Liver (tissue), 7 donors: ENCODE measurements at regions not wholly inside any gene's neighbourhood (a gene's known extent, or its start where the extent isn't known, plus 50 kb on each side); places are given as distances from the start of the nearest gene placed in this dataset.

ENCODE experiments used
- DNase-seq: peaks from one replicate; pipeline ENCODE4 v3.0.0-alpha.2; 2017; ENCODE audit warnings: low spot score
- H3K27ac ChIP-seq, 2 donors: one replicate each; pipeline ENCODE4 v1.7.0; 2013; ENCODE audit warnings: inconsistent platforms in 2 of 2, low read length in 2 of 2, control low read depth in 1 of 2, low read depth in 1 of 2, mild to moderate bottlenecking in 1 of 2
- H3K27me3 ChIP-seq, 4 donors: one replicate each; pipeline versions ENCODE4 v1.6.1 to v1.7.0; 2013; ENCODE audit warnings: low read length in 3 of 4, inconsistent platforms in 1 of 4, mild to moderate bottlenecking in 1 of 4, moderate library complexity in 1 of 4; ENCODE audit not compliant: control insufficient read depth in 4 of 4, insufficient read depth in 4 of 4
- H3K36me3 ChIP-seq, 4 donors: one replicate each; pipeline versions ENCODE4 v1.6.1 to v1.7.0; 2013; ENCODE audit warnings: low read length in 3 of 4, mild to moderate bottlenecking in 3 of 4, low read depth in 1 of 4, moderate library complexity in 1 of 4; ENCODE audit not compliant: control insufficient read depth in 4 of 4, insufficient read depth in 3 of 4
- H3K4me1 ChIP-seq, 4 donors: one replicate each; pipeline versions ENCODE4 v1.6.1 to v1.7.0; 2013; ENCODE audit warnings: low read length in 3 of 4, mild to moderate bottlenecking in 3 of 4, moderate library complexity in 1 of 4; ENCODE audit not compliant: control insufficient read depth in 4 of 4, insufficient read depth in 4 of 4
- H3K4me3 ChIP-seq, 3 donors: one replicate each; pipeline versions ENCODE4 v1.6.1 to v1.7.0; 2013; ENCODE audit warnings: low read length in 3 of 3, control low read depth in 1 of 3, low read depth in 1 of 3, mild to moderate bottlenecking in 1 of 3
- H3K9ac ChIP-seq, 2 donors: one replicate each; pipeline ENCODE4 v1.7.0; 2013; ENCODE audit warnings: low read length in 2 of 2, mild to moderate bottlenecking in 2 of 2, moderate library complexity in 2 of 2, control low read depth in 1 of 2, low read depth in 1 of 2
- H3K9me3 ChIP-seq, 4 donors: one replicate each; pipeline versions ENCODE4 v1.6.1 to v1.7.0; 2013; ENCODE audit warnings: low read length in 3 of 4; ENCODE audit not compliant: control insufficient read depth in 4 of 4
- FOXA2 ChIP-seq: IDR thresholded peaks from 2 replicates; pipeline ENCODE4 v1.6.1; 2016; ENCODE audit warnings: antibody characterized with exemption
- GABPA ChIP-seq, 2 donors: IDR thresholded peaks in 1 of 2; conservative IDR thresholded peaks in 1 of 2; 2 replicates each; pipeline ENCODE4 v1.6.1; 2016; ENCODE audit warnings: antibody characterized with exemption in 2 of 2, mild to moderate bottlenecking in 1 of 2, moderate library complexity in 1 of 2
- HNF4A ChIP-seq, 2 donors: conservative IDR thresholded peaks; 2 replicates each; pipeline ENCODE4 v1.6.1; 2016; ENCODE audit warnings: antibody characterized with exemption in 2 of 2, mild to moderate bottlenecking in 2 of 2
- HNF4G ChIP-seq: IDR thresholded peaks from 2 replicates; pipeline ENCODE4 v1.6.1; 2016; ENCODE audit warnings: antibody characterized with exemption
- JUND ChIP-seq, 2 donors: IDR thresholded peaks; 2 replicates each; pipeline ENCODE4 v1.6.1; 2016; ENCODE audit warnings: antibody characterized with exemption in 2 of 2
- NR2F2 ChIP-seq: IDR thresholded peaks from 2 replicates; pipeline ENCODE4 v1.6.1; 2016; ENCODE audit warnings: antibody characterized with exemption
- RAD21 ChIP-seq, 2 donors: IDR thresholded peaks; 2 replicates each; pipeline ENCODE4 v1.6.1; 2016; ENCODE audit warnings: antibody characterized with exemption in 2 of 2, mild to moderate bottlenecking in 2 of 2
- SP1 ChIP-seq: IDR thresholded peaks from 2 replicates; pipeline ENCODE4 v1.6.1; 2018; ENCODE audit warnings: antibody characterized with exemption, mild to moderate bottlenecking
- TAF1 ChIP-seq: conservative IDR thresholded peaks from 2 replicates; pipeline ENCODE4 v1.6.1; 2016; ENCODE audit warnings: antibody characterized with exemption, mild to moderate bottlenecking
- YY1 ChIP-seq: IDR thresholded peaks from 2 replicates; pipeline ENCODE4 v1.6.1; 2016; ENCODE audit warnings: antibody characterized with exemption, mild to moderate bottlenecking
- WGBS: extraction: QIAGEN DNeasy Blood & Tissue Kit; methylation state at CpG from one replicate; pipeline ENCODE4 v1.1.7; 2013; 5-methylcytosine and 5-hydroxymethylcytosine counted together
- TF ChIP-seq, protein P1 (sequence below): IDR thresholded peaks from 2 replicates; pipeline ENCODE4 v1.6.1; 2016; ENCODE audit warnings: antibody characterized with exemption
- TF ChIP-seq, protein P2 (sequence below): IDR thresholded peaks from 2 replicates; pipeline ENCODE4 v1.6.1; 2016; ENCODE audit warnings: antibody characterized with exemption
- TF ChIP-seq, protein P3 (sequence below): IDR thresholded peaks from 2 replicates; pipeline ENCODE4 v1.6.1; 2016; ENCODE audit warnings: antibody characterized with exemption
- TF ChIP-seq, protein P4 (sequence below): IDR thresholded peaks from 2 replicates; pipeline ENCODE4 v1.6.1; 2016; ENCODE audit warnings: antibody characterized with exemption, mild to moderate bottlenecking
- donor health status: healthy.
- donor health status: healthy.
- donor health status: healthy.
- donor health status: healthy.

DNA sequence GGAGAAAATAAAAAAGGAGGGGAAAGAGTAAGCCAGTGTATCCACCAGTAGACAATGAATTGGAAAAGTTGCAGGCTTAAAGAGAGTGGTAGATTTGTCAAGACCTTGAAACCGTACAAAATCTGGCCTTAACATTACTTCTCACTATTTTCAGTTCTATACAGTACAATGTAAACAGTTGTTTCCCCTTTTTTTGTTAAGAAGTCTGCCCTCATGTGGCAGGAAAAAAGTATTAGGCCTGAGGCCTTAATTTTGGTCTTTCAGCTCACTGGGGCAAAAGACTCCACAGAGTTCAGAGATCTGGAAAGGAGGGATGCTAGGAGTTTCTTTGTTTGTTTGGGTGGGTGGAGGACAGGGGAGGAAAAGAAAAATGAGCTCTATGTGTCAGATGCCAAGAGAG lies 92.8 kb upstream of the CCDC160 start:
- TF ChIP-seq, protein P1, sequence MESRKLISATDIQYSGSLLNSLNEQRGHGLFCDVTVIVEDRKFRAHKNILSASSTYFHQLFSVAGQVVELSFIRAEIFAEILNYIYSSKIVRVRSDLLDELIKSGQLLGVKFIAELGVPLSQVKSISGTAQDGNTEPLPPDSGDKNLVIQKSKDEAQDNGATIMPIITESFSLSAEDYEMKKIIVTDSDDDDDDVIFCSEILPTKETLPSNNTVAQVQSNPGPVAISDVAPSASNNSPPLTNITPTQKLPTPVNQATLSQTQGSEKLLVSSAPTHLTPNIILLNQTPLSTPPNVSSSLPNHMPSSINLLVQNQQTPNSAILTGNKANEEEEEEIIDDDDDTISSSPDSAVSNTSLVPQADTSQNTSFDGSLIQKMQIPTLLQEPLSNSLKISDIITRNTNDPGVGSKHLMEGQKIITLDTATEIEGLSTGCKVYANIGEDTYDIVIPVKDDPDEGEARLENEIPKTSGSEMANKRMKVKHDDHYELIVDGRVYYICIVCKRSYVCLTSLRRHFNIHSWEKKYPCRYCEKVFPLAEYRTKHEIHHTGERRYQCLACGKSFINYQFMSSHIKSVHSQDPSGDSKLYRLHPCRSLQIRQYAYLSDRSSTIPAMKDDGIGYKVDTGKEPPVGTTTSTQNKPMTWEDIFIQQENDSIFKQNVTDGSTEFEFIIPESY: no peak
- TF ChIP-seq, protein P2, sequence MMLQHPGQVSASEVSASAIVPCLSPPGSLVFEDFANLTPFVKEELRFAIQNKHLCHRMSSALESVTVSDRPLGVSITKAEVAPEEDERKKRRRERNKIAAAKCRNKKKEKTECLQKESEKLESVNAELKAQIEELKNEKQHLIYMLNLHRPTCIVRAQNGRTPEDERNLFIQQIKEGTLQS: no peak
- TF ChIP-seq JUND (IDR thresholded peaks at IDR 0.05) (no peak), YY1 (no peak), GABPA (IDR thresholded peaks at IDR 0.05 in 1 of 2, conservative IDR thresholded peaks at IDR 0.05 in 1 of 2) (no peak), RAD21 (IDR thresholded peaks at IDR 0.05) (peak in 1 of 2 donors; percentile 35), HNF4A (conservative IDR thresholded peaks at IDR 0.05) (no peak)
- DNase-seq: no peak
- H3K36me3 ChIP-seq: no peaks in the 10 kb centered on the region
- H3K4me3 ChIP-seq: no peak overlapping the region
- no peak overlapping the region for H3K9ac ChIP-seq
- H3K9me3 ChIP-seq: no peaks in the 10 kb centered on the region
- H3K27ac ChIP-seq: no peak overlapping the region
- peaks cover 0 to 2% (median 0%) of the 10 kb centered on the region in 4 donors for H3K4me1 ChIP-seq
- H3K27me3 ChIP-seq: no peaks in the 10 kb centered on the region
- 43% methylated on average over 1 of the region's 1 CpG for WGBS

DNA sequence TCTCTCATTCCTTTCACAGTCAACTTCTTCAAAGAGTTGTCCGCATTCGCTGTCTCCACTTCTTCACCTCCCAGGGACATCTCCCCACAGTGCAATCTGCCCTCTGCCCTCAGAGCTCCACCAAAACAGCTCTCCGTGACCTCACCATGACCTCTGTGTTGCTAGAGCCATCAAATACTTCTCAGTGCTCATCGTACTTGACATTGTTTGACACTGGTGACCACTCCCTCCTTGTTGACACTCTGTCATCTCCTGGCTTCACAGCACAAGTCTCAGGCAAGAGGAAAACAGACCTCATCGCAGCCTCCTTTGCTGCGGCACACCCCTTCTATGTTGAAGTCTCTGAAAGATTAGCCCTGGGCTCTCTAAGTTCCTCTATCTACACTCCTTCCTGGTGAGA lies 90.5 kb upstream of the CCDC160 start:
- no peak for TF ChIP-seq TAF1
- no peak for TF ChIP-seq FOXA2
- no peak for TF ChIP-seq RAD21 (IDR thresholded peaks at IDR 0.05)
- no peak for TF ChIP-seq NR2F2
- TF ChIP-seq, protein P2: no peak
- TF ChIP-seq HNF4A (conservative IDR thresholded peaks at IDR 0.05): no peak
- TF ChIP-seq, protein P3, sequence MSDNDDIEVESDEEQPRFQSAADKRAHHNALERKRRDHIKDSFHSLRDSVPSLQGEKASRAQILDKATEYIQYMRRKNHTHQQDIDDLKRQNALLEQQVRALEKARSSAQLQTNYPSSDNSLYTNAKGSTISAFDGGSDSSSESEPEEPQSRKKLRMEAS: no peak
- TF ChIP-seq, protein P4, sequence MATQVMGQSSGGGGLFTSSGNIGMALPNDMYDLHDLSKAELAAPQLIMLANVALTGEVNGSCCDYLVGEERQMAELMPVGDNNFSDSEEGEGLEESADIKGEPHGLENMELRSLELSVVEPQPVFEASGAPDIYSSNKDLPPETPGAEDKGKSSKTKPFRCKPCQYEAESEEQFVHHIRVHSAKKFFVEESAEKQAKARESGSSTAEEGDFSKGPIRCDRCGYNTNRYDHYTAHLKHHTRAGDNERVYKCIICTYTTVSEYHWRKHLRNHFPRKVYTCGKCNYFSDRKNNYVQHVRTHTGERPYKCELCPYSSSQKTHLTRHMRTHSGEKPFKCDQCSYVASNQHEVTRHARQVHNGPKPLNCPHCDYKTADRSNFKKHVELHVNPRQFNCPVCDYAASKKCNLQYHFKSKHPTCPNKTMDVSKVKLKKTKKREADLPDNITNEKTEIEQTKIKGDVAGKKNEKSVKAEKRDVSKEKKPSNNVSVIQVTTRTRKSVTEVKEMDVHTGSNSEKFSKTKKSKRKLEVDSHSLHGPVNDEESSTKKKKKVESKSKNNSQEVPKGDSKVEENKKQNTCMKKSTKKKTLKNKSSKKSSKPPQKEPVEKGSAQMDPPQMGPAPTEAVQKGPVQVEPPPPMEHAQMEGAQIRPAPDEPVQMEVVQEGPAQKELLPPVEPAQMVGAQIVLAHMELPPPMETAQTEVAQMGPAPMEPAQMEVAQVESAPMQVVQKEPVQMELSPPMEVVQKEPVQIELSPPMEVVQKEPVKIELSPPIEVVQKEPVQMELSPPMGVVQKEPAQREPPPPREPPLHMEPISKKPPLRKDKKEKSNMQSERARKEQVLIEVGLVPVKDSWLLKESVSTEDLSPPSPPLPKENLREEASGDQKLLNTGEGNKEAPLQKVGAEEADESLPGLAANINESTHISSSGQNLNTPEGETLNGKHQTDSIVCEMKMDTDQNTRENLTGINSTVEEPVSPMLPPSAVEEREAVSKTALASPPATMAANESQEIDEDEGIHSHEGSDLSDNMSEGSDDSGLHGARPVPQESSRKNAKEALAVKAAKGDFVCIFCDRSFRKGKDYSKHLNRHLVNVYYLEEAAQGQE: no peak
- TF ChIP-seq HNF4G: no peak
- no peak for TF ChIP-seq SP1
- TF ChIP-seq JUND (IDR thresholded peaks at IDR 0.05): no peak
- no peak for TF ChIP-seq YY1
- no peak overlapping the region for H3K4me3 ChIP-seq
- H3K27ac ChIP-seq: no peak overlapping the region
- H3K4me1 ChIP-seq: peaks cover 0 to 2% (median 0%) of the 10 kb centered on the region in 4 donors
- peaks cover 0 to 2% (median 0%) of the 10 kb centered on the region in 4 donors for H3K27me3 ChIP-seq
- no peaks in the 10 kb centered on the region for H3K9me3 ChIP-seq
- no peaks in the 10 kb centered on the region for H3K36me3 ChIP-seq
- DNase-seq: no peak
- no peak overlapping the region for H3K9ac ChIP-seq
- WGBS: 67% methylated on average over 6 of the region's 6 CpGs
